ENCODE measurements at regions not wholly inside any gene's neighbourhood (a gene's known extent, or its start where the extent isn't known, plus 50 kb on each side); places are given as distances from the start of the nearest gene placed in this dataset.

DNA sequence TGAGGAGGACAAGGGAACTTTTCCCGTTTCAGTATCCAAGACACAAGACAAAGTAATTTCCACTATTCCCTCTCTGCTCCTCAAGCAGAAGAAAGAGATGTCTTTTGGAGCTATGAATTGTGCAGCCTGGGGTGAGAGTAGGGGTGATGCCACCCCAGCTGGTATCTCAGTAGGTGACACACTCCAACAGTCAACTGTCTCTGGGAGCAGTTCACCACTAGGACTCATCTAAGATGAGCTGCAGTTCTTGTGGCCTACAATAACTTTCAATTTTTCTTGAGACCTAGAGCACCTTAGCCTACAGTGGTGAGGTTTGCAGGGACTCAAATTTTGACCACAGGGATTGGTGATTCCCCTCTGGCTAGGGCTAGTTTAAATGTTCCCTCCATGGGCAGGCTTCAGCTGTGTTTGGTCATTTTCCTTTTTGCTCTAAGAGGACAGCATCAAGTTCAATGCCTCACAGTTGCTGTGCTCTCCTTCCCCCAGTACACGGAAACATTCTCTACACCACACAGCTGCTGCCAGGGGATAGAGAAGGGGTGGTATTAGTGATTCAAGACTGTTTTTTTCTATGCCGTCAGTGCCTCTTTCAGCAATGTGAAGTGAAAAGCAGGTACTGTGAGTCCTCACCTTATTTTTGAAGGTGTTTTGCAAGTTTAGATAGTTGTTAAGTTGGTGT is 278.6 kb upstream of the RORB start:
- H3K4me3 ChIP-seq (ENCODE audit: insufficient read depth, low read length, poor library complexity, severe bottlenecking): no peak overlapping the region
- H3K9me2 ChIP-seq (replicated peaks; ENCODE audit: insufficient read depth, low read length): no peaks in the 10 kb centered on the region
- H3F3A ChIP-seq (ENCODE audit: insufficient read depth): no peaks in the 10 kb centered on the region
- H4K20me1 ChIP-seq (ENCODE audit: low read depth, low read length): no peaks in the 10 kb centered on the region
- H3K9ac ChIP-seq (ENCODE audit: low read length): no peak overlapping the region
- H3K4me2 ChIP-seq (ENCODE audit: low read depth, low read length, poor library complexity, severe bottlenecking): no peak overlapping the region
- H3K36me3 ChIP-seq (ENCODE audit: low read length): no peaks in the 10 kb centered on the region
- H3K9me3 ChIP-seq (ENCODE audit: insufficient read depth, low read length): no peaks in the 10 kb centered on the region
- no peak overlapping the region for H2AFZ ChIP-seq (ENCODE audit: low read depth, low read length, severe bottlenecking)
- no peak overlapping the region for H3K27ac ChIP-seq (ENCODE audit: low read depth, low read length)
- H3K27me3 ChIP-seq (ENCODE audit: low read length): no peaks in the 10 kb centered on the region
- TF ChIP-seq, protein P1, sequence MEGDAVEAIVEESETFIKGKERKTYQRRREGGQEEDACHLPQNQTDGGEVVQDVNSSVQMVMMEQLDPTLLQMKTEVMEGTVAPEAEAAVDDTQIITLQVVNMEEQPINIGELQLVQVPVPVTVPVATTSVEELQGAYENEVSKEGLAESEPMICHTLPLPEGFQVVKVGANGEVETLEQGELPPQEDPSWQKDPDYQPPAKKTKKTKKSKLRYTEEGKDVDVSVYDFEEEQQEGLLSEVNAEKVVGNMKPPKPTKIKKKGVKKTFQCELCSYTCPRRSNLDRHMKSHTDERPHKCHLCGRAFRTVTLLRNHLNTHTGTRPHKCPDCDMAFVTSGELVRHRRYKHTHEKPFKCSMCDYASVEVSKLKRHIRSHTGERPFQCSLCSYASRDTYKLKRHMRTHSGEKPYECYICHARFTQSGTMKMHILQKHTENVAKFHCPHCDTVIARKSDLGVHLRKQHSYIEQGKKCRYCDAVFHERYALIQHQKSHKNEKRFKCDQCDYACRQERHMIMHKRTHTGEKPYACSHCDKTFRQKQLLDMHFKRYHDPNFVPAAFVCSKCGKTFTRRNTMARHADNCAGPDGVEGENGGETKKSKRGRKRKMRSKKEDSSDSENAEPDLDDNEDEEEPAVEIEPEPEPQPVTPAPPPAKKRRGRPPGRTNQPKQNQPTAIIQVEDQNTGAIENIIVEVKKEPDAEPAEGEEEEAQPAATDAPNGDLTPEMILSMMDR (IDR thresholded peaks at IDR 0.05; ENCODE audit: insufficient read depth, low read length, poor library complexity, severe bottlenecking): no peak
- TF ChIP-seq EZH2phosphoT487 (conservative IDR thresholded peaks at IDR 0.05; ENCODE audit: low read length): no peak
- H3K79me2 ChIP-seq (ENCODE audit: insufficient read depth, low read length): no peaks in the 10 kb centered on the region

DNA sequence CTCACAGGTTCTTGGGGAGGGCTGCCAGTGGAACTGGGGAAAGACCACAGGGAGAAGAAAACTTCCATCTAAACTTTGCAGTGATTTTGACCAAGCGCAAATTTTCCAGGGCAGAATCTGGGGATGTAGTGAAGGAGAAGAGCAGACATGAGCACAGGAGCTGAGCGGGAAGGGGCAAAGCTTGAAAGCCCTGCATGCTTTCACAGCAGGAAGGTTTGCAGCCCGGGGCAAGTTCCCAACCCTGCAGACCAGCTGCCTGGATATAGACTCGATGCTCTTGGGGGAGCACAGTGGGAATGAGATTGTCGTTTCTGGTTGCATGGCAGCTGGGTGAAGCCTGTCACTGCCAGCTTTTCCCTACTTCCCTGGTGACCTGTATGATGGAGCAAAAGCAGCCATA is 276.8 kb upstream of the RORB start:
- Histone ChIP-seq H3K4me3 (ENCODE audit: insufficient read depth, low read length, poor library complexity, severe bottlenecking) (no peak overlapping the region), H3K27me3 (ENCODE audit: low read length) (no peaks in the 10 kb centered on the region), H3K9ac (ENCODE audit: low read length) (no peak overlapping the region), H3K27ac (ENCODE audit: low read depth, low read length) (no peak overlapping the region), H3K79me2 (ENCODE audit: insufficient read depth, low read length) (no peaks in the 10 kb centered on the region), H3K4me2 (ENCODE audit: low read depth, low read length, poor library complexity, severe bottlenecking) (no peak overlapping the region), H3K9me2 (replicated peaks; ENCODE audit: insufficient read depth, low read length) (no peaks in the 10 kb centered on the region), H3K9me3 (ENCODE audit: insufficient read depth, low read length) (no peaks in the 10 kb centered on the region), H3K36me3 (ENCODE audit: low read length) (no peaks in the 10 kb centered on the region), H2AFZ (ENCODE audit: low read depth, low read length, severe bottlenecking) (no peak overlapping the region), H4K20me1 (ENCODE audit: low read depth, low read length) (no peaks in the 10 kb centered on the region), H3F3A (ENCODE audit: insufficient read depth) (no peaks in the 10 kb centered on the region)
- no peak for TF ChIP-seq EZH2phosphoT487 (conservative IDR thresholded peaks at IDR 0.05; ENCODE audit: low read length)
- TF ChIP-seq, protein P1 (IDR thresholded peaks at IDR 0.05; ENCODE audit: insufficient read depth, low read length, poor library complexity, severe bottlenecking): no peak

DNA sequence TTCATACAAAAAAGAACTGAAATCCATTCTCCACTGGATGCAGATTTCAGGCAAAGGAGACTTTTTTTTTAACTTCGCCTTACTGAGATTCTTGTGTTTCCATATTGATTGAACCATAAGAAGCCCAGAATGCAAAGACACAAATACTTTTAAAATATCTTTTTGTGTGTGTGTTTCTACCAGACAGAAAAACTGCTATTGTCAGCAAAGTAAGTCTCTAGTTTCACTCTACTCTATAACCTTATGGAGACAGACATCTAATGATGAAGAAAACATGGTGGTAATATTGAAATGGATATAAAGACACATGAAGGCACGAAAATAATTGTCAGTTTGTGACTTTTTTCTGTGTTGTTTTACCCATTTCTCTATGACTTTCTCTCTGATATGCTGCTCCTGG is 260.3 kb upstream of the RORB start:
- no peaks in the 10 kb centered on the region for H4K20me1 ChIP-seq (ENCODE audit: low read depth, low read length)
- no peak overlapping the region for H3K4me2 ChIP-seq (ENCODE audit: low read depth, low read length, poor library complexity, severe bottlenecking)
- no peak overlapping the region for H2AFZ ChIP-seq (ENCODE audit: low read depth, low read length, severe bottlenecking)
- H3K9me3 ChIP-seq (ENCODE audit: insufficient read depth, low read length): no peaks in the 10 kb centered on the region
- H3K9ac ChIP-seq (ENCODE audit: low read length): no peak overlapping the region
- no peak overlapping the region for H3K4me3 ChIP-seq (ENCODE audit: insufficient read depth, low read length, poor library complexity, severe bottlenecking)
- H3K36me3 ChIP-seq (ENCODE audit: low read length): no peaks in the 10 kb centered on the region
- no peaks in the 10 kb centered on the region for H3K79me2 ChIP-seq (ENCODE audit: insufficient read depth, low read length)
- H3K9me2 ChIP-seq (replicated peaks; ENCODE audit: insufficient read depth, low read length): no peaks in the 10 kb centered on the region
- TF ChIP-seq EZH2phosphoT487 (conservative IDR thresholded peaks at IDR 0.05; ENCODE audit: low read length): no peak
- TF ChIP-seq, protein P1 (IDR thresholded peaks at IDR 0.05; ENCODE audit: insufficient read depth, low read length, poor library complexity, severe bottlenecking): no peak
- H3K27ac ChIP-seq (ENCODE audit: low read depth, low read length): no peak overlapping the region
- H3F3A ChIP-seq (ENCODE audit: insufficient read depth): no peaks in the 10 kb centered on the region
- no peaks in the 10 kb centered on the region for H3K27me3 ChIP-seq (ENCODE audit: low read length)

All from SU-DHL-6 (cell line).